Hepatocyte (in vitro differentiated cells): ENCODE measurements at regions not wholly inside any gene's neighbourhood (a gene's known extent, or its start where the extent isn't known, plus 50 kb on each side); places are given as distances from the start of the nearest gene placed in this dataset.
"Not testable (repeated sequence)": the region's sequence is repeated elsewhere in the genome, so short reads cannot be mapped to it uniquely, and the experiment has no call there.

Experiments
- CTCF ChIP-seq: fragments of 200-600 bp; sonication (generic); IDR thresholded peaks from 2 replicates; pipeline ENCODE4 v1.5.1; 2016; ENCODE audit warnings: antibody characterized with exemption, mild to moderate bottlenecking; ENCODE audit not compliant: poor library complexity
- EZH2 ChIP-seq: fragments of 200-600 bp; sonication (generic); IDR thresholded peaks from 2 replicates; pipeline ENCODE4 v1.6.1; 2016; ENCODE audit warnings: antibody characterized with exemption, mild to moderate bottlenecking, borderline replicate concordance

GRCh38 chr1:83251687-83252086 is 747.2 kb downstream of the TTLL7 start:
- not testable (repeated sequence) for TF ChIP-seq EZH2, CTCF
